CD4-positive, alpha-beta T cell (primary cell): ENCODE measurements at regions not wholly inside any gene's neighbourhood (a gene's known extent, or its start where the extent isn't known, plus 50 kb on each side); places are given as distances from the start of the nearest gene placed in this dataset.

Source experiments
- ATAC-seq: fragments of 200-7000 bp; cut with Tn5 transposase; one replicate; pipeline ENCODE4 v1.10.0; 2022; ENCODE audit warnings: mild to moderate bottlenecking; ENCODE audit not compliant: poor library complexity
- CTCF ChIA-PET: fragments of 350-600 bp; sonication (Branson Sonifier 250); formaldehyde crosslinking; loops from one replicate; lab custom pipeline; 2021; ENCODE audit warnings: antibody characterized with exemption, inconsistent platforms; lab: Charles Lee
- POLR2A ChIA-PET: fragments of 350-600 bp; sonication (Branson Sonifier 250); formaldehyde crosslinking; loops from one replicate; lab custom pipeline; 2021; ENCODE audit warnings: antibody characterized with exemption, inconsistent platforms; lab: Charles Lee
- DNase-seq, 14 experiments: peaks; one replicate each; pipeline ENCODE4 v3.0.0-alpha.2; 2013 to 2020; ENCODE audit warnings: mixed read lengths in 2 of 14
- H3K27ac ChIP-seq, 2 donors: one replicate each; pipeline versions ENCODE4 v1.5.1 to v1.7.0; 2013; ENCODE audit warnings: low read length in 2 of 2, low read depth in 1 of 2, mild to moderate bottlenecking in 1 of 2
- H3K27me3 ChIP-seq, 2 experiments: 1 replicate in 1 of 2; 2 replicates in 1 of 2; pipeline versions ENCODE4 v1.6.1 to v1.7.0; 2013; ENCODE audit warnings: low read length in 2 of 2, control low read depth in 1 of 2, mild to moderate bottlenecking in 1 of 2, moderate library complexity in 1 of 2; ENCODE audit not compliant: insufficient read depth in 2 of 2, control insufficient read depth in 1 of 2
- H3K36me3 ChIP-seq: one replicate; pipeline ENCODE4 v1.6.1; 2013; ENCODE audit warnings: low read length, control low read depth; ENCODE audit not compliant: insufficient read depth
- H3K4me1 ChIP-seq: one replicate; pipeline ENCODE4 v1.6.1; 2013; ENCODE audit warnings: low read length, control low read depth; ENCODE audit not compliant: insufficient read depth
- H3K4me3 ChIP-seq: one replicate; pipeline ENCODE4 v1.5.1; 2013; ENCODE audit warnings: mild to moderate bottlenecking, low read length, moderate library complexity
- H3K9me3 ChIP-seq, 2 experiments: 1 replicate in 1 of 2; 2 replicates in 1 of 2; pipeline versions ENCODE4 v1.6.1 to v1.7.0; 2013; ENCODE audit warnings: low read length in 2 of 2, mild to moderate bottlenecking in 2 of 2, control low read depth in 1 of 2, moderate library complexity in 1 of 2; ENCODE audit not compliant: control insufficient read depth in 1 of 2, insufficient read depth in 1 of 2
- H3K27ac Mint-ChIP-seq: one replicate; pipeline ENCODE4 v1.8.0; 2020; ENCODE audit warnings: mixed read lengths
- H3K27me3 Mint-ChIP-seq: one replicate; pipeline ENCODE4 v1.8.0; 2021; ENCODE audit warnings: mixed read lengths
- H3K36me3 Mint-ChIP-seq: one replicate; pipeline ENCODE4 v1.8.0; 2021; ENCODE audit warnings: low read depth, mixed read lengths
- H3K4me1 Mint-ChIP-seq: one replicate; pipeline ENCODE4 v1.8.0; 2021; ENCODE audit warnings: low read depth, mixed read lengths
- H3K4me3 Mint-ChIP-seq: one replicate; pipeline ENCODE4 v1.8.0; 2020; ENCODE audit warnings: mild to moderate bottlenecking, mixed read lengths
- H3K9me3 Mint-ChIP-seq: one replicate; pipeline ENCODE4 v1.8.0; 2020; ENCODE audit warnings: mixed read lengths
- CTCF ChIP-seq: fragments of 200-600 bp; IDR thresholded peaks from one replicate; pipeline ENCODE4 v1.8.0; 2022; ENCODE audit warnings: antibody characterized with exemption, mild to moderate bottlenecking
- intact Hi-C, 2 experiments: fragments of 100-400 bp; cut with DNase I in 1 of 2; cut with micrococcal nuclease in 1 of 2; formaldehyde crosslinking; loops; one replicate each; pipeline versions ENCODE4 v1.15.1 to v1.9.0; 2023 to 2025; cut with DNase I, micrococcal nuclease

GRCh38 chr3:24846286-24846860 is 351.7 kb upstream of the THRB start:
- no peak for ATAC-seq
- CTCF ChIA-PET: no interaction called here
- H3K4me3 Mint-ChIP-seq: no peak overlapping the region

DNA sequence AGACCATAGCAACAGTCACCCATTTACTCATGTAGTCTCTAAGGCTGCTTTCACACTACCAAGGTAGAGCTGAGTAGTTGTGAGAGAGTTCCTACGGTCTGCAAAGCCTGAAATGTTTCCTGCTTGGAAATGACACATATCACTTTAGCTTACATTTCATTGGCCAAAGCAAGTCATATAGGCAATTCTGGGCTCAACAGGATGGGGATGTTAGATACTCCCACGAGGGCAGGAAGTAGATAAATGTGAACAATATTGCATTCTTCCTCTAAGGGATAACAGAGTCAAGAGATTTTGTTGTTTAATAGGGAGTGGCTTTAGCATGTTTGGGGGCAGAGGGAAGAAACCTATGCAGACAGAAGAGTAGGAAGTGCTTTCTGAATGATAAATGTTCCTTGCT is 355.6 kb upstream of the THRB start:
- Mint-ChIP-seq H3K36me3 (no peaks in the 10 kb centered on the region), H3K27me3 (no peaks in the 10 kb centered on the region), H3K4me3 (no peak overlapping the region), H3K9me3 (no peaks in the 10 kb centered on the region), H3K27ac (no peak overlapping the region), H3K4me1 (no peaks in the 10 kb centered on the region)
- Histone ChIP-seq H3K36me3 (no peaks in the 10 kb centered on the region), H3K4me3 (no peak overlapping the region), H3K27me3 (no peaks in the 10 kb centered on the region), H3K9me3 (no peaks in the 10 kb centered on the region), H3K27ac (no peak overlapping the region), H3K4me1 (no peaks in the 10 kb centered on the region)
- TF ChIP-seq CTCF: no peak
- ChIA-PET POLR2A (no interaction called here), CTCF (no interaction called here)
- intact Hi-C loops: no loop called here
- ATAC-seq (no peak), DNase-seq (no peak)

More at GRCh38 chr3:24846286-24846860, 351.7 kb upstream of the THRB start:
- Mint-ChIP-seq H3K9me3 (no peaks in the 10 kb centered on the region), H3K27me3 (no peaks in the 10 kb centered on the region), H3K36me3 (no peaks in the 10 kb centered on the region), H3K27ac (no peak overlapping the region), H3K4me1 (no peaks in the 10 kb centered on the region)
- Histone ChIP-seq H3K4me1 (no peaks in the 10 kb centered on the region), H3K27ac (no peak overlapping the region), H3K9me3 (no peaks in the 10 kb centered on the region), H3K4me3 (no peak overlapping the region), H3K27me3 (no peaks in the 10 kb centered on the region), H3K36me3 (no peaks in the 10 kb centered on the region)
- TF ChIP-seq CTCF: no peak
- no peak for DNase-seq
- intact Hi-C loops: no loop called here
- POLR2A ChIA-PET: no interaction called here

DNA sequence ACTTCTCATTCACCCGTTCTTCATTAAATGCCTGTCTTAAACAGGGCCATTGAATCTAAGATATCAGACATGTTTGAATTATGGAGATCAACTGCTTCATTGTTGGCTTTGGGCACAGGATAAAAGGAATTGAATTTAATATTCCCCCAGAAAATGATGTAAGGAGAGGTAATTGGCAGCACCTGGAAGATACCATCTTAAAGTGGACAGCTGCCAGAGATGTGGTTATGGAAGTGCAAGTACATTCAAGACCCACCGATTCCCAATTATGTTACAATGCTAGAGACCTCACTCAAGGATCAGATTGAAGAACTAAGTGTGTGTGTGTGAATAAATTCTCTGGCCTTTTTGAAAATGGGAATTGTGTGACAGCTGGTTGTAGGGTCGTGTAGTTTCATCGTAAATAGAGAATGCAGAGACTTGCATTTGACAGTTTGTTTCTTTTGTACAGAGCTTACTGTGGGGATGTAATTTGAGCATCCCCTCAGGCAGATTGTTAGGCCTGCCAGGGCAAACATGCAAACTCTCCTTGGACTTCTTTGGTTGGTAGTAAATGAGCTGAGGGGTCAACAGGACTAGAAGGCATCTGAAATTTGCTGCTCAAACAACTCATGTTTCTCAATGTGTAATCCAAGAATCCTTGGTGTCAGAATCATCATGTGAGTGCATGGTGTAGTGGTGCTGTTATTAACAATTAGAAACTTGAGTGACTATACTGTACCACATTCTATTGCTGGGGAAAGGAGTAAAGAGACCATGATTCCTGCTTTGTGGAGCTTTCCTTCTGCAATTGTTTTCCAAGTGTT is 359.2 kb upstream of the THRB start:
- no peak overlapping the region for H3K27ac ChIP-seq
- H3K4me3 ChIP-seq: no peak overlapping the region
- H3K36me3 ChIP-seq: no peaks in the 10 kb centered on the region
- no peak for TF ChIP-seq CTCF
- H3K4me1 ChIP-seq: no peaks in the 10 kb centered on the region
- no peak for ATAC-seq
- H3K9me3 ChIP-seq: no peaks in the 10 kb centered on the region
- no peaks in the 10 kb centered on the region for H3K27me3 ChIP-seq
- DNase-seq: no peak
- Mint-ChIP-seq H3K9me3 (no peaks in the 10 kb centered on the region), H3K27ac (no peak overlapping the region), H3K27me3 (no peaks in the 10 kb centered on the region), H3K36me3 (no peaks in the 10 kb centered on the region), H3K4me3 (no peak overlapping the region), H3K4me1 (no peaks in the 10 kb centered on the region)
- intact Hi-C loops: no loop called here
- ChIA-PET CTCF (no interaction called here), POLR2A (no interaction called here)
